Loucy (cell line): ENCODE measurements at regions not wholly inside any gene's neighbourhood (a gene's known extent, or its start where the extent isn't known, plus 50 kb on each side); places are given as distances from the start of the nearest gene placed in this dataset.
"Not testable (repeated sequence)": the region's sequence is repeated elsewhere in the genome, so short reads cannot be mapped to it uniquely, and the experiment has no call there.

Experiments used
- H2AFZ ChIP-seq: fragments of 200-600 bp; sonication (generic); 2 replicates; pipeline ENCODE4 v1.6.0; 2016; ENCODE audit warnings: antibody characterized with exemption, mild to moderate bottlenecking, low read length, moderate library complexity
- H3F3A ChIP-seq: fragments of 200-600 bp; 2 replicates; pipeline ENCODE4 v1.6.0; 2016; ENCODE audit warnings: antibody characterized with exemption, low read depth, mild to moderate bottlenecking
- H3K27me3 ChIP-seq: fragments of 200-600 bp; sonication (generic); 2 replicates; pipeline ENCODE4 v1.6.1; 2014; ENCODE audit warnings: low read length, mild to moderate bottlenecking; ENCODE audit not compliant: insufficient read depth, poor library complexity, severe bottlenecking
- H3K36me3 ChIP-seq: fragments of 200-600 bp; sonication (generic); 2 replicates; pipeline ENCODE4 v1.6.1; 2016; ENCODE audit warnings: low read length; ENCODE audit not compliant: insufficient read depth
- H3K4me1 ChIP-seq: fragments of 200-600 bp; sonication (generic); 2 replicates; pipeline ENCODE4 v1.5.1; 2014; ENCODE audit warnings: low read length, mild to moderate bottlenecking; ENCODE audit not compliant: insufficient read depth, poor library complexity, severe bottlenecking
- H3K4me2 ChIP-seq: fragments of 200-600 bp; sonication (generic); 2 replicates; pipeline ENCODE4 v1.6.0; 2014; ENCODE audit warnings: antibody characterized with exemption, low read length, low read depth, mild to moderate bottlenecking; ENCODE audit not compliant: poor library complexity, severe bottlenecking
- H3K4me3 ChIP-seq: fragments of 200-600 bp; sonication (generic); 2 replicates; pipeline ENCODE4 v1.5.1; 2014; ENCODE audit warnings: low read length, mild to moderate bottlenecking, mixed read lengths; ENCODE audit not compliant: poor library complexity, severe bottlenecking
- H3K79me2 ChIP-seq: fragments of 200-600 bp; sonication (generic); 2 replicates; pipeline ENCODE4 v1.6.1; 2014; ENCODE audit warnings: low read length; ENCODE audit not compliant: insufficient read depth
- H3K9ac ChIP-seq: fragments of 200-600 bp; sonication (generic); 2 replicates; pipeline ENCODE4 v1.6.0; 2014; ENCODE audit warnings: mild to moderate bottlenecking, low read depth, low read length, moderate library complexity; ENCODE audit not compliant: poor library complexity, severe bottlenecking
- H3K9me2 ChIP-seq: fragments of 200-600 bp; sonication (generic); replicated peaks from 2 replicates; pipeline ENCODE4 v1.6.1; 2016; ENCODE audit warnings: low read depth, low read length, mixed read lengths
- H3K9me3 ChIP-seq: fragments of 200-600 bp; sonication (generic); 2 replicates; pipeline ENCODE4 v1.6.1; 2014; ENCODE audit warnings: mild to moderate bottlenecking, antibody characterized with exemption, low read length, low read depth; ENCODE audit not compliant: insufficient read depth
- H4K20me1 ChIP-seq: fragments of 200-600 bp; sonication (generic); 2 replicates; pipeline ENCODE4 v1.6.0; 2014; ENCODE audit warnings: antibody characterized with exemption, low read length, mild to moderate bottlenecking; ENCODE audit not compliant: insufficient read depth, poor library complexity, severe bottlenecking
- EZH2phosphoT487 ChIP-seq: fragments of 200-600 bp; IDR thresholded peaks from 2 replicates; pipeline ENCODE4 v1.6.1; 2018; ENCODE audit warnings: antibody characterized with exemption, mild to moderate bottlenecking, moderate library complexity, borderline replicate concordance
- TF ChIP-seq, protein P1 (sequence below): fragments of 200-600 bp; sonication (generic); conservative IDR thresholded peaks from 2 replicates; pipeline ENCODE4 v1.5.1; 2014; ENCODE audit warnings: mild to moderate bottlenecking, antibody characterized with exemption, low read length

DNA sequence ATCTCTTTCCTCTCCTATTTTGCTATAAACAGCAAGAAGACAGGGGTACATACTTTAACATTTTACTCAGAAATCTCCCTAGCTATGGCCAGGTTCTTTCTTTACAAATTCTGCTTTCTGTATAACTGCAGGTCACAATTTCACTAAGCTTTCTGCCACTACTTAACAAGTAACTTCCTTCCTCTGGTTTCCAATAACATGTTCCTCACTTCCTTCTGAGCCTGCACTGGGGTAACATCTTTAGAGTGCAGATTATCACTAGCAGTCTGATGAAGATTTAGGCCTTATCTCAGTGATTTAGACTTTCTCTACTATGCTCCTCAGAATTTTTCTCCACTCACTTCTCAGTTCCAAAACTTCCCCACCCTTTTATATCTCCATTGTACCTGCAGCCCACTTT is 1930.5 kb upstream of the AGA start:
- Histone ChIP-seq H4K20me1 (no peaks in the 10 kb centered on the region), H3K4me3 (no peak overlapping the region), H3K9ac (no peak overlapping the region), H3K27me3 (no peaks in the 10 kb centered on the region), H3K79me2 (no peaks in the 10 kb centered on the region), H3F3A (no peaks in the 10 kb centered on the region), H3K4me1 (no peaks in the 10 kb centered on the region), H3K9me3 (no peaks in the 10 kb centered on the region), H3K9me2 (no peaks in the 10 kb centered on the region), H3K36me3 (no peaks in the 10 kb centered on the region), H2AFZ (no peak overlapping the region), H3K4me2 (no peak overlapping the region)
- TF ChIP-seq EZH2phosphoT487: no peak
- TF ChIP-seq, protein P1, sequence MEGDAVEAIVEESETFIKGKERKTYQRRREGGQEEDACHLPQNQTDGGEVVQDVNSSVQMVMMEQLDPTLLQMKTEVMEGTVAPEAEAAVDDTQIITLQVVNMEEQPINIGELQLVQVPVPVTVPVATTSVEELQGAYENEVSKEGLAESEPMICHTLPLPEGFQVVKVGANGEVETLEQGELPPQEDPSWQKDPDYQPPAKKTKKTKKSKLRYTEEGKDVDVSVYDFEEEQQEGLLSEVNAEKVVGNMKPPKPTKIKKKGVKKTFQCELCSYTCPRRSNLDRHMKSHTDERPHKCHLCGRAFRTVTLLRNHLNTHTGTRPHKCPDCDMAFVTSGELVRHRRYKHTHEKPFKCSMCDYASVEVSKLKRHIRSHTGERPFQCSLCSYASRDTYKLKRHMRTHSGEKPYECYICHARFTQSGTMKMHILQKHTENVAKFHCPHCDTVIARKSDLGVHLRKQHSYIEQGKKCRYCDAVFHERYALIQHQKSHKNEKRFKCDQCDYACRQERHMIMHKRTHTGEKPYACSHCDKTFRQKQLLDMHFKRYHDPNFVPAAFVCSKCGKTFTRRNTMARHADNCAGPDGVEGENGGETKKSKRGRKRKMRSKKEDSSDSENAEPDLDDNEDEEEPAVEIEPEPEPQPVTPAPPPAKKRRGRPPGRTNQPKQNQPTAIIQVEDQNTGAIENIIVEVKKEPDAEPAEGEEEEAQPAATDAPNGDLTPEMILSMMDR: no peak

DNA sequence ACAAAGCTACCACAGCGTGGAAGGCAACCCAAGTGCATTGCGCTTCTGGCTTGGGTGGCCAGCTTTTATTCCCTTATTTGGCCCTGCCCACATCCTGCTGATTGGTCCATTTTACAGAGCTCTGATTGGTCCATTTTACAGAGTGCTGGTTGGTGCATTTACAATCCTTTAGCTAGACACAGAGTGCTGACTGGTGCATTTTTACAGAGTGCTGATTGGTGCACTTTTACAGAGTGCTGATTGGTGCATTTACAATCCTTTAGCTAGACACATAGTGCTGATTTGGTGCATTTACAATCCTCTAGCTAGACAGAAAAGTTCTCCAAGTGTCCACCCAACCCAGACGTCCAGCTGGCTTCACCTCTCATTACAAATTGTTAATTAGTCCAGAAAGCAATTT is 1936.6 kb upstream of the AGA start:
- H3K36me3 ChIP-seq, H3K4me2 ChIP-seq: not testable (repeated sequence)

GRCh38 chr4:179392787-179393186 is 1950.5 kb upstream of the AGA start:
- Histone ChIP-seq H3K9me2 (no peaks in the 10 kb centered on the region), H4K20me1 (no peaks in the 10 kb centered on the region), H3K36me3 (no peaks in the 10 kb centered on the region), H3K79me2 (no peaks in the 10 kb centered on the region), H3K9me3 (no peaks in the 10 kb centered on the region), H3K4me1 (no peaks in the 10 kb centered on the region), H3K27me3 (no peaks in the 10 kb centered on the region), H3K4me3 (no peak overlapping the region), H2AFZ (no peak overlapping the region), H3K9ac (no peak overlapping the region), H3K4me2 (no peak overlapping the region), H3F3A (no peaks in the 10 kb centered on the region)
- TF ChIP-seq, protein P1: no peak
- no peak for TF ChIP-seq EZH2phosphoT487

More for the DNA sequence above, 1936.6 kb upstream of the AGA start:
- H3F3A ChIP-seq, H3K79me2 ChIP-seq, H3K9ac ChIP-seq, H3K9me3 ChIP-seq, H3K9me2 ChIP-seq, H3K4me3 ChIP-seq, H3K27me3 ChIP-seq, H3K4me1 ChIP-seq, H4K20me1 ChIP-seq, H2AFZ ChIP-seq: not testable (repeated sequence)

- H3K9ac ChIP-seq: no peak overlapping the region
- H3K4me2 ChIP-seq: no peak overlapping the region
- H3K79me2 ChIP-seq: no peaks in the 10 kb centered on the region
These were observed 1956.2 kb upstream of the AGA start for GRCh38 chr4:179398414-179398813.

More at GRCh38 chr4:179398414-179398813, 1956.2 kb upstream of the AGA start:
- H4K20me1 ChIP-seq: no peaks in the 10 kb centered on the region
- no peaks in the 10 kb centered on the region for H3K36me3 ChIP-seq
- no peaks in the 10 kb centered on the region for H3F3A ChIP-seq
- no peaks in the 10 kb centered on the region for H3K4me1 ChIP-seq
- no peak overlapping the region for H2AFZ ChIP-seq
- no peak overlapping the region for H3K4me3 ChIP-seq
- no peaks in the 10 kb centered on the region for H3K27me3 ChIP-seq
- H3K9me3 ChIP-seq: no peaks in the 10 kb centered on the region
- no peaks in the 10 kb centered on the region for H3K9me2 ChIP-seq
- TF ChIP-seq, protein P1: no peak
- no peak for TF ChIP-seq EZH2phosphoT487
